Caki2 (cell line): ENCODE measurements at regions not wholly inside any gene's neighbourhood (a gene's known extent, or its start where the extent isn't known, plus 50 kb on each side); places are given as distances from the start of the nearest gene placed in this dataset.
"Not testable (repeated sequence)": the region's sequence is repeated elsewhere in the genome, so short reads cannot be mapped to it uniquely, and the experiment has no call there.

ENCODE experiments used
- DNase-seq: peaks from one replicate; pipeline ENCODE4 v3.0.0-alpha.2; 2015; ENCODE audit warnings: low read depth
- in situ Hi-C: cut with HindIII; loops from 2 replicates; pipeline ENCODE4 v1.10.0; 2016; ENCODE audit warnings: low sequenced_read_pairs, low pct_unique_long_range_greater_than_20kb, mixed read lengths

DNA sequence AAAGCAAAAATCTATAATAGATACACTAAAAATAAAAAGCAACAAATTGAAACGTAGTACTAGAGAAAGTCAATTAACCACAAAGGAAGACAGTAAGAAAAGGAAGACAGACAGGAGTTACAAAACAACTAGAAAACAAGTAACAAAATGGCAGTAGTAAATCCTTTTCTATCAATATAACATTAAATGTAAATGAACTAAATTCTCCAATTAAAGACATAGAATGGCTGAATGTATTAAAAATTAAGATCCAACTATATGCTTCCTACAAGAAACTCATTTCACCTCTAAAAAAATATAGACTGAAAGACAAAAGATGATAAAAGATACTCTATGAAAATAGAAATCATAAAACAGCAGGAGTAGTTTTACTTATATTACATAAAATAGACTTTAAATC, 79.1 kb downstream of the CTH start:
- in situ Hi-C loops = no loop called here
- no peak for DNase-seq

DNA sequence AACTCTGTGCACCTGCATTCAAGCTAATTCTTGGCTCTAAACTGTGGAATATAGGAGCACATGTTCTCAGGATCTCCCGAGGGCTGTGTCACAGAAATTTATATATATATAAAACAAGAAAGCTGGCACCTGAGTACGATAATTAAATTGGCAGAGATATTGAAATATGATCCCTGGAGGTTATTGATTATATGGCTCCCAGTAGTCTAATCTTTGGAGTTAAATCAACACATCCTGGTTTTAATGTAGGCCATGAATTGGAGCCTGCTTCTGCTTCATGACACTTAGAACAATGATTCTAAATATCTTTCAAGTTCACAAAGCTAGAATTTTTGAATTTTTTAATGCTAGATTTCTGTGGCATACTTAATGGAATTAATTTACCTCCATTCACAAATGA, 84.3 kb downstream of the CTH start:
- in situ Hi-C loops = no loop called here
- no peak for DNase-seq

GRCh38 chr1:70496181-70496580, 85.1 kb downstream of the CTH start:
- no peak for DNase-seq
- in situ Hi-C loops = no loop called here

- in situ Hi-C loops = no loop called here
- DNase-seq = no peak
These were observed 86.1 kb downstream of the CTH start for GRCh38 chr1:70497152-70497551.

- in situ Hi-C loops = no loop called here
- DNase-seq = no peak
These were observed 87.6 kb downstream of the CTH start for GRCh38 chr1:70498666-70499065.

- in situ Hi-C loops = no loop called here
- DNase-seq = no peak
These were observed 88.6 kb downstream of the CTH start for GRCh38 chr1:70499695-70500094.

DNA sequence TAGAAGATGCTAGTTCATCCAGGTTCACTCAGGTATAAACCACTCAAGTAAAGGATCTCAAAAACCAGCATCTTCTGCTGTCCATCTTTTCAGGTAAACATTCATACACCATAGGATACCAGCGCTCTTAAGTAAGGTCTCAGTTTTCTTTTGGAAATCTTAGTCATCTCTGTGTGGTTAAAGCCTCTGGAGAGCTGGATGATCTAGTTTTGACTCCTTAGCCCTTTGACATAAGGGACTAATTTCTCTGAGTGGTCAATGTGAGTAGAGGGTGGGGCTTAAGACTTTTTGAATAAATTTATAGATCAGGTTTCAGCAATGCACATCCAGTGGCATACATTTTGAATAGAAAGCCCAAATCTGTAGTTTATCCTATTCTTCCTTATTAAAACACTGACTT, 92.3 kb downstream of the CTH start:
- DNase-seq = peak; percentile 25
- in situ Hi-C loops = no loop called here

DNA sequence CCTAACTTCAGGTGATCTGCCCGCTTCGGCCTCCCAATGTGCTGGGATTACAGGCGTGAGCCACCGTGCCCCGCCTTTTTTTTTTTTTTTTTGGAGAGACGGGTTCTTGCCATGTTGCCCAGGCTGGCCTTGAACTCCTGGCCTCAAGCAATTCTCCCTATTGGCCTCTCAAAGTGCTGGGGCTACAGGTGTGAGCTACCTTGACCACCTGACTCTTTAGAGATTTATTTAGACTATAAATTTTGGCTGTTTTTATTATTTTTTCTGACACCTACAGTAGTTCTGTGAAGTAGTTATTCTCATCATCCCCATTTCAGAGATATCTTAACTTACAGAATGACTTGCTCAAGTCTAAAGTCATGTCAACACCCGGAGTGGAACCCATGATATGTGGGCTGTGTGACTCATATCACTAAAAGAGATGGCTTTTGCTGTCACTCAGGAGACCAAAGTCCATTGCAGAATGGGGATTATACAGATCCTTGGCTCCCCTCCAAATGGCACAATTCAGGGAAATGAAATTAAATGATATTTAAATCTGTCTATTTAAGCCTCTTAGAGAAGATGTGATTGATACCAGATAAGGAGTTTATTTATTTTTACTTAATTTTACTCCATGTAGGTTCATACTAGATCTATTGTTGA, 93.2 kb downstream of the CTH start:
- in situ Hi-C loops = no loop called here

GRCh38 chr1:70504821-70505193, 93.7 kb downstream of the CTH start:
- in situ Hi-C loops = no loop called here
- DNase-seq = peak; percentile 53

More for the DNA sequence above, 93.2 kb downstream of the CTH start:
- DNase-seq = peak; percentile 50

DNA sequence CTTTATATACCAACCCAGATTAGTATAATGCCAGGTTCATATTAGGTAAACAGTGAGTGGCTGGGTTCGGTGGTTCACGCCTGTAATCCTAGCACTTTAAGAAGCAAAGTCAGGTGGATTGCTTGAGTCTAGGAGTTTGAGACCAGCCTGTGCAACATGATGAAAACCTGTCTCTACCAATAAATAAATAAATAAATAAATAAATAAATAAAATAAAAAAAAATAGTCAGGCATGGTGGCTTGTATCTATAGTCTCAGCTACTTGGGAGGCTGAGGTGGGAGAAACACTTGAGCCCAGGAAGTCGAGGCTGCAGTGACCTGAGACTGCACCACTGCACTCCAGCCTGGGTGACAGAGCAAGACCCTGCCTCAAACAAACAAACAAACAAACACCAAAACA, 96.9 kb downstream of the CTH start:
- DNase-seq, in situ Hi-C loops: not testable (repeated sequence)

DNA sequence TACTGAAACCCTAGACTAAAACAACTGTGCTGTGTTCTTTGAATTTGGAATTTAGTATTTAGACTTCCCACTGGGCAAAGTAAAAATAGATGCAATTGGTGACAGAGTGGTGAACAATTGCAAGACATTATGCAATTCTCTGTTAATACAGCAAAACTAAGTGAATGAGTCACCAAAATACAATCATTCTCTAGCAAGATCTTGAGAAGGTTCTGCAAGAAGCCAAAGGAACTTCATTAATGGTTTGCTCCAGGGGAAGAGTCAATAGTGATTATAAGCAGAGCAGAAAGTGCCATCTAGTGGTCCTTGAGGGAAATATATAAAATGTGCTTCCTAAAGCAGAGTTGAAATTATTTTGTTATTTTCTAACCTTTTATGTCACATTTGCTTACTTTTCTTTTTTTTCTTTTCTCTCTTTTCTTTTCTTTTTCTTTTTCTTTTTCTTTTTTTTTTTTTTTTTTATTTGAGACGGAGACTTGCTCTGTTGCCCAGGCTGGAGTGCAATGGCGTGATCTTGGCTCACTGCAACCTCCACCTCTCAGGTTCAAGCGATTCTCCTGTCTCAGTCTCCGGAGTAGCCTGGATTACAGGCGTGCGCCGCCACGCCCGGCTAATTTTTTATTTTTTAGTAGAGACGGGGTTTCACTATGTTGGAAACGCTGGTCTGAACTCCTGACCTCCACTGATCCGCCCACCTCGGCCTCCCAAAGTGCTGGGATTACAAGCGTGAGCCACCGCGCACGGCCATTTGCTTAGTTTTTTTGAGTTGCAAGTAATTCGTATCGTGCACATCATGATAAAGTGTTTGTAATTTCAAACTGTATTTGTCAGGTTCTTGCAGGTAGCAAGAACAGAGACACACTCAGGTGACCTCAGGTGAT, 99.2 kb downstream of the CTH start:
- peak; percentile 75 for DNase-seq
- in situ Hi-C loops = no loop called here

- in situ Hi-C loops = no loop called here
- DNase-seq = no peak
These were observed 106.4 kb downstream of the CTH start for GRCh38 chr1:70517444-70517843.

DNA sequence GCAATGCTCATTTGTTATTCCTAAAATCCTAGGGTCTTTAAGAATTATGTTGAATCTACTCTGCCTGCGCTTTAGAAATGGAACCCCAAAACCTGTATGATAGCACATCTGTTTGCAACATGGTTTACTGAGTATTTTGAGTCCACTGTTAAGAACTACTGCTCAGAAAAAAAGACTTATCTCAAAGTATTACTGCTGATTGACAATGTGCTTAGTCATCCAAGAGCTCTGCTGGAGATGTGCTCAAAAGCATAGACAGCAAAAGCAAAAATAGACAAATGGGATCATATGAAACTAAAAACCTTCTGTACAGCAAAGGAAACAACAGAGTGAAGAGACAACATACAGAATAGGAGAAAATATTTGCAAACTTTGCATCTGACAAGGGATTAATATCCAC, 107.0 kb downstream of the CTH start:
- in situ Hi-C loops = no loop called here
- no peak for DNase-seq

DNA sequence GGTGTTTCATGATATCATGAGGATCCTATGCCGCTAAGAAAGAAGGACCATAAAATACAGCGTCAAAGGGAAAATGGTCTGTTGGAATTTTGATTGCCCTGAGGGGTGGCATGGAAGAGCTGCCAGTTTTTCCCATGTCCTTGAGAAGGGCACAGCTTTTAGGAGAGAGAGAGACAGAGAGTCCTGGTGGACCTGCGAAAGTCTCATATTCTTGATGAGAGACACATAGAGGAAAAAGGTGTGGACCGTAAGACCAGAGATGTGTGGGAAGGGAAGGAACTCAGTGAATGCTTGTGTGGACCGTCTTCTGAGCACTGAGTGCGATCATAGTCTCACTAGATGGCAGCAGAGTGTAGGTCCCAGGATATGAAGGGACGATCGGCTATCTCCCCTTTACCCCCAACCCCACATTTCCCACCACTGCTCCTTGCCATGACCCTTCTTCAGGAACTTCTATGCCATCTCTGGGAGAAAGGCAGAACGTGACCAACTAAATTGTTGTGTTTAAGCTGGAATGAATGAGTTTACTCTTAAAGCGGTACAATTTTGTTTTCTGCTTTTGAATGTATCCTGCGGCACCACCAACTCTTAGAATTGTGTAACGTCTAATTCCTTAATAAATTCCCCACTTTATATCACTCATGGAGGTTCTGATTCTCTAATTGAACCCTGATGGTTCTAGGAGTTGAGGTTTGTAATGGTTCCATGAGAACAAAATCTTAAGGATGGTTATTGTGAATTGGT, 117.7 kb downstream of the CTH start:
- in situ Hi-C loops = no loop called here
- no peak for DNase-seq

GRCh38 chr1:70536708-70537366, 125.8 kb downstream of the CTH start:
- DNase-seq = no peak
- in situ Hi-C loops = no loop called here

GRCh38 chr1:70537788-70538187, 126.7 kb downstream of the CTH start:
- DNase-seq = no peak
- in situ Hi-C loops = no loop called here

GRCh38 chr1:70542030-70542429, 131.0 kb downstream of the CTH start:
- in situ Hi-C loops = no loop called here
- DNase-seq = no peak

DNA sequence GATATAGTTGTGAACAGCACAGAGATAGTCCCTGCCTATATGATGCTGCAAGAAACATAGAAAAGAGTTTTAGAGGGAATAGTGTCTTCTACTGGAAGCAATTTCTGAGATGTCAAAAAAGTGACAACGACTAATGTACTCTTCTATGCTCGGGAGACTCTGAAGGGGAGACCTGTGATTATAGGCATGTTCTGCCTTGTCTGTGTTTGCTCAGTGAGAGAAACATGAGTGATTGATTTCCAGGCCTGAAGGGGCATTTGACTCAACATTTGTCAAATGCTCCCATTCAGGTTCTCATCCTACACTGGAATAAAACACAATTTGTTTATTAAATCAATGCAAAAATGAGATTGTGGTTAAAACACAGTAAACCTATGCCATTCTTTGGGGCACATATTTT, 131.8 kb downstream of the CTH start:
- in situ Hi-C loops = no loop called here
- DNase-seq = no peak

GRCh38 chr1:70546726-70547125, 135.7 kb downstream of the CTH start:
- in situ Hi-C loops = no loop called here
- no peak for DNase-seq
